Esophagus squamous epithelium (tissue), 4 donors: ENCODE measurements at regions not wholly inside any gene's neighbourhood (a gene's known extent, or its start where the extent isn't known, plus 50 kb on each side); places are given as distances from the start of the nearest gene placed in this dataset.

Source experiments
- POLR2A ChIP-seq, 4 donors: fragments of 450-650 bp; IDR thresholded peaks; one replicate each; pipeline ENCODE4 v1.6.1; 2017; ENCODE audit warnings: antibody characterized with exemption in 4 of 4, mild to moderate bottlenecking in 4 of 4, moderate library complexity in 3 of 4
- TF ChIP-seq, protein P1 (sequence below), 6 experiments: fragments of 450-650 bp in 4 of 6; fragments of 200-600 bp in 2 of 6; sonication (generic) in 2 of 6; IDR thresholded peaks; one replicate each; pipeline ENCODE4 v1.5.1; 2016 to 2019; ENCODE audit warnings: antibody characterized with exemption in 6 of 6, mild to moderate bottlenecking in 4 of 6, moderate library complexity in 4 of 6

DNA sequence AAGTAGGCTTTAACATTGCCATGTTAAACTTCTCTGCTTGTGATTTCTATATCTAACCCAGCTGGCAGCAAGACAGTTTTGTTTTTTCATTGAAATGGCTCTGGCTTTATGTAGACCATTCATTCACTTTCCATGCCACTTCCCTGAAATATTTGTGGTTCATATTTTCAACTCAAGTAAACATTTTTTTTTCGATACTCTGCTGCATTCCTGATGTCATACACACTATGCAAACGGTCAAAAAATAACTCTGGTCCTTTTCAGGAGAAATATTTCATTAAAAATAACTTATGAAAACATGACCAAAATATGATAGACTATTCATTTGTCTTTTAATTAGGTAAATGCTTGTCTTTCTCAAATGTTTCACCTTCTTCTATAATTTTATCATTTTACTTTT lies 116.3 kb downstream of the USP22 start:
- TF ChIP-seq, protein P1, sequence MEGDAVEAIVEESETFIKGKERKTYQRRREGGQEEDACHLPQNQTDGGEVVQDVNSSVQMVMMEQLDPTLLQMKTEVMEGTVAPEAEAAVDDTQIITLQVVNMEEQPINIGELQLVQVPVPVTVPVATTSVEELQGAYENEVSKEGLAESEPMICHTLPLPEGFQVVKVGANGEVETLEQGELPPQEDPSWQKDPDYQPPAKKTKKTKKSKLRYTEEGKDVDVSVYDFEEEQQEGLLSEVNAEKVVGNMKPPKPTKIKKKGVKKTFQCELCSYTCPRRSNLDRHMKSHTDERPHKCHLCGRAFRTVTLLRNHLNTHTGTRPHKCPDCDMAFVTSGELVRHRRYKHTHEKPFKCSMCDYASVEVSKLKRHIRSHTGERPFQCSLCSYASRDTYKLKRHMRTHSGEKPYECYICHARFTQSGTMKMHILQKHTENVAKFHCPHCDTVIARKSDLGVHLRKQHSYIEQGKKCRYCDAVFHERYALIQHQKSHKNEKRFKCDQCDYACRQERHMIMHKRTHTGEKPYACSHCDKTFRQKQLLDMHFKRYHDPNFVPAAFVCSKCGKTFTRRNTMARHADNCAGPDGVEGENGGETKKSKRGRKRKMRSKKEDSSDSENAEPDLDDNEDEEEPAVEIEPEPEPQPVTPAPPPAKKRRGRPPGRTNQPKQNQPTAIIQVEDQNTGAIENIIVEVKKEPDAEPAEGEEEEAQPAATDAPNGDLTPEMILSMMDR (IDR thresholded peaks at IDR 0.05), result no peak
- no peak for TF ChIP-seq POLR2A (IDR thresholded peaks at IDR 0.05)
